ENCODE measurements at regions not wholly inside any gene's neighbourhood (a gene's known extent, or its start where the extent isn't known, plus 50 kb on each side); places are given as distances from the start of the nearest gene placed in this dataset.

DNA sequence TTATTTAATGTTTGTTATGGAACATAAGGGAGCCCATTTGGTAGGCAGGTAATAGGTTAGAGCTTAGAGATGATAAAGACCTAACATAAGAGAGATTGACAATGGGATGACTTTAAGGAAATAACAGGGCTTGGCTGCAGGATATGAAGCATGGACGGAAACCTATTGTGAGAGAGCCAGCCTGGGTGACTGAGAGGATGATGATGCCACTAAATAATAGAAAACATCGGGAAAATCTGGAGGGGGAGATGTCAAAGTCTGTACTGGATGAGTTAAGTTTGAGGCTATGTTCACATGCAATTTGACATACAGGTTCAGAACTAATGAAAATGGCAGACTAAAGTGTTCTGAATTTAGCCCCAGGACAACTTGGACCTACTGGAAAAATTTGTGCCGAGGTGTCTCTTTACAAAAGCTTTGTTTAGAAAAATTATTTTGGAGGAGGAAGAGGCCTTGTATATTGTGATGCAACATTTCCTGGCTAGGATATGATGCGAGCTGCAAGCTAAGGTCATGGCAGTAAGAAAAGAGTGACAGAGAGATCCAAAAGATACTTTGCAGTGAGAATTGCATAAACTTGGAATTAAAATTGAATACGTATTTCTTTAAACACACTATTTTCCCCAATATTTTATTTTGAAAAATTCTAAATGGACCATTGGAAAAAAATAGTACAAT is 339.3 kb upstream of the PLET1 start:
- no peaks in the 10 kb centered on the region for H3K9me3 ChIP-seq
- TF ChIP-seq POLR2A (IDR thresholded peaks at IDR 0.05): no peak
- TF ChIP-seq EP300 (IDR thresholded peaks at IDR 0.05): no peak
- TF ChIP-seq, protein P1, sequence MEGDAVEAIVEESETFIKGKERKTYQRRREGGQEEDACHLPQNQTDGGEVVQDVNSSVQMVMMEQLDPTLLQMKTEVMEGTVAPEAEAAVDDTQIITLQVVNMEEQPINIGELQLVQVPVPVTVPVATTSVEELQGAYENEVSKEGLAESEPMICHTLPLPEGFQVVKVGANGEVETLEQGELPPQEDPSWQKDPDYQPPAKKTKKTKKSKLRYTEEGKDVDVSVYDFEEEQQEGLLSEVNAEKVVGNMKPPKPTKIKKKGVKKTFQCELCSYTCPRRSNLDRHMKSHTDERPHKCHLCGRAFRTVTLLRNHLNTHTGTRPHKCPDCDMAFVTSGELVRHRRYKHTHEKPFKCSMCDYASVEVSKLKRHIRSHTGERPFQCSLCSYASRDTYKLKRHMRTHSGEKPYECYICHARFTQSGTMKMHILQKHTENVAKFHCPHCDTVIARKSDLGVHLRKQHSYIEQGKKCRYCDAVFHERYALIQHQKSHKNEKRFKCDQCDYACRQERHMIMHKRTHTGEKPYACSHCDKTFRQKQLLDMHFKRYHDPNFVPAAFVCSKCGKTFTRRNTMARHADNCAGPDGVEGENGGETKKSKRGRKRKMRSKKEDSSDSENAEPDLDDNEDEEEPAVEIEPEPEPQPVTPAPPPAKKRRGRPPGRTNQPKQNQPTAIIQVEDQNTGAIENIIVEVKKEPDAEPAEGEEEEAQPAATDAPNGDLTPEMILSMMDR (IDR thresholded peaks at IDR 0.05): no peak
- TF ChIP-seq POLR2AphosphoS5 (IDR thresholded peaks at IDR 0.05): no peak
- no peaks in the 10 kb centered on the region for H3K4me1 ChIP-seq
- H3K36me3 ChIP-seq: no peaks in the 10 kb centered on the region
- WGBS, 2 donors (ENCODE audit: low coverage in 1 of 2): 57 to 68% methylated on average over 5 of the region's 5 CpGs
- no peak overlapping the region for H3K27ac ChIP-seq
- no peak for ATAC-seq
- H3K27me3 ChIP-seq: no peaks in the 10 kb centered on the region
- no peak overlapping the region for H3K4me3 ChIP-seq

DNA sequence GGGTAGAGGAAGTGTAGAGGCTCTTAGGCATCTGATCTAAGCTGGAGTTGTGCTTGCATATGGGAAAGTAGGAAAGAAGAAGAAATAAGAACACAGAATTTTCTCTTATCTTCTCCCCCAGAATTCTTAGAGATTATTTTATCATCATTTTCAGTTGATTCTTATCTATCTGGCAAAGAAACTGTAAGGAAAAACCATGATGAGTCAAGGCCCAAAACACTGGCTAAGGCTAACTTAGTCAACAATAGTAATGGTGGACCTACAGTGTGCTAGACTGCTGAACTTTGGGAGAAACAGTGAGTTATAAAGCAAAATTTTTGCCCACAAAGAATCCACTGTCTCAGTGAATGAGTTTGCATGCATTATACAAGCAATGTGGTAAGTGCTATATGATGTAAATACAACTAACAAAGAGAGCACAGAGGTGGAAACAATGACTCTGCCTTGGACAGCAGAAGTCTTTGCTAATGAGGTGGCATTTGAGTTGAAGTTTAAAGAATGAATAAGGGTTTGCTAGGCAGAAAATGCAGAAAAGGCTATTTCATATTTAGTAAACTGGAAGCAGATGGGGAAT is 344.5 kb upstream of the PLET1 start:
- no peaks in the 10 kb centered on the region for H3K36me3 ChIP-seq
- no peaks in the 10 kb centered on the region for H3K27me3 ChIP-seq
- TF ChIP-seq EP300 (IDR thresholded peaks at IDR 0.05) (no peak), POLR2A (IDR thresholded peaks at IDR 0.05) (no peak), POLR2AphosphoS5 (IDR thresholded peaks at IDR 0.05) (no peak)
- TF ChIP-seq, protein P1 (IDR thresholded peaks at IDR 0.05): no peak
- no peak overlapping the region for H3K27ac ChIP-seq
- H3K4me3 ChIP-seq: no peak overlapping the region
- no peaks in the 10 kb centered on the region for H3K9me3 ChIP-seq
- ATAC-seq: no peak
- no peaks in the 10 kb centered on the region for H3K4me1 ChIP-seq

DNA sequence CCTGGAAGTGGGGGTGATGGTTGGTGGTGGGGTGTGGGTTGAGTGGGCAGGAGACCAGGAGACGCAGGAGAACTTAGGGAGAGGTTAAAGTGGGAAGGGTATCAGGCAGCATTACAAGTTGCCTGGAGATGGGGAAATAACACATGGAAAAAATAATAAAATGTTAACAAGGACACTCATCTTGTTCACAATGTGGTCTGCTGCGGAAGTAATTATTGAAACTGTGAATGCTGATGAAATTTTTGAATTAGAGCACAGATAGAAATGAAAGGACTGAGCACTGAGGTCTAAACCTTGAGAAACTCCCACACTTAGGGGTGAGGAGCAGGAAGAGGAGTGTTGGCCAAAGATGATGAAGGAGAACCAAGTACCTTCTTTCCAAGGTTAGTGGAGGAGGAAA is 346.0 kb upstream of the PLET1 start:
- no peak for ATAC-seq
- H3K4me1 ChIP-seq: peaks cover 0 to 2% (median 0%) of the 10 kb centered on the region in 3 donors
- H3K36me3 ChIP-seq: no peaks in the 10 kb centered on the region
- H3K4me3 ChIP-seq: no peak overlapping the region
- WGBS, 2 donors (ENCODE audit: low coverage in 1 of 2): 95 to 100% methylated on average over 2 of the region's 2 CpGs
- H3K9me3 ChIP-seq: no peaks in the 10 kb centered on the region
- TF ChIP-seq, protein P1 (IDR thresholded peaks at IDR 0.05): no peak
- TF ChIP-seq POLR2AphosphoS5 (IDR thresholded peaks at IDR 0.05): no peak
- no peak for TF ChIP-seq POLR2A (IDR thresholded peaks at IDR 0.05)
- no peak for TF ChIP-seq EP300 (IDR thresholded peaks at IDR 0.05)
- no peaks in the 10 kb centered on the region for H3K27me3 ChIP-seq
- H3K27ac ChIP-seq: no peak overlapping the region

DNA sequence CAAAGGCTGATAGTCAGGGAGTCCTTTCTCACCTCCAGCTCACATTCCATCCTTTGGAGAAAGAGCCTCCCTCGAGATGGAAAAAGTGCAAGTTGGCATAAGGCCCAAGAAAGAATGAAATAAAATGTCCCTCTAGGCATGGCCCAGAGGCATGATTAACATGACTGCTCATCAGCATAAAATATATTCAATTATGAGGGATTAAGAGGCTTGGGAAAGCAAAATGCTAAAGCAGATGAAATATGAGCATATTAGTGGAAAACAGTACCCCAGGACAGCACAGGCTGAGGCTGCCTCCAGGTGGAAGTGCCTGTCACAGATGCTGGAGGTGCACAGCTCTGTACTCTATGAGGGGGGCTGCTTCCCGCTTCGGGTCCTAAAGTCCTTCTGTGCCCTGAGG is 347.8 kb upstream of the PLET1 start:
- H3K27me3 ChIP-seq: no peaks in the 10 kb centered on the region
- no peaks in the 10 kb centered on the region for H3K9me3 ChIP-seq
- ATAC-seq: no peak
- no peak overlapping the region for H3K27ac ChIP-seq
- WGBS, 2 donors (ENCODE audit: low coverage in 1 of 2): 0 to 49% methylated on average over 1 to 3 of the region's 3 CpGs
- H3K4me3 ChIP-seq: no peak overlapping the region
- TF ChIP-seq POLR2AphosphoS5 (IDR thresholded peaks at IDR 0.05): no peak
- H3K4me1 ChIP-seq: peaks cover 0 to 21% (median 4%) of the 10 kb centered on the region in 3 donors
- no peaks in the 10 kb centered on the region for H3K36me3 ChIP-seq

DNA sequence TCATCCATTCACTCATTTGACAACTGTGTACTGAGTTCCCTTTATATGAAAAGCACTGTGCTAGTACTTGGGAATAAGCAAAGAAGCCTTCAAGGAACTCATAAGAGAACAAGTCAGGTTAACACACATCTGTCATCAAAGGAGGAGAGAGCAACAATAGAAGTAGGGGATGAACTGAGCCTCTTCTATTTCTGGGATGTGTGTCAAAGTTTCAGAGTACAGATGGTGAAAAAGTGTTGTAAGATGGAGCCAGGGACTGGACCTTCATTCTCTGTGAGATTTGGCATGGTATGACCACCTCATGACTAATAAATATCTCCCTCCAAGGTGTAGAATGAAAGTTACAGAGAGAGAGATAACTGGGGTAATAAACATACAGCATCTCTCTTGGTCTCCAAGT is 349.8 kb upstream of the PLET1 start:
- no peaks in the 10 kb centered on the region for H3K9me3 ChIP-seq
- no peak overlapping the region for H3K4me3 ChIP-seq
- no peaks in the 10 kb centered on the region for H3K27me3 ChIP-seq
- TF ChIP-seq, protein P1 (IDR thresholded peaks at IDR 0.05): no peak
- TF ChIP-seq POLR2AphosphoS5 (IDR thresholded peaks at IDR 0.05) (no peak), POLR2A (IDR thresholded peaks at IDR 0.05) (no peak), EP300 (IDR thresholded peaks at IDR 0.05) (no peak)
- no peaks in the 10 kb centered on the region for H3K36me3 ChIP-seq
- ATAC-seq: no peak
- no peak overlapping the region for H3K27ac ChIP-seq
- peaks cover 0 to 22% (median 4%) of the 10 kb centered on the region in 3 donors for H3K4me1 ChIP-seq
